Left lobe of liver (tissue), 2 donors: ENCODE measurements at regions not wholly inside any gene's neighbourhood (a gene's known extent, or its start where the extent isn't known, plus 50 kb on each side); places are given as distances from the start of the nearest gene placed in this dataset.
"Not testable (repeated sequence)": the region's sequence is repeated elsewhere in the genome, so short reads cannot be mapped to it uniquely, and the experiment has no call there.

Source experiments
- ATAC-seq: fragments of 200-7000 bp; cut with Tn5 transposase; one replicate; pipeline ENCODE4 v1.9.1; 2020; ENCODE audit warnings: mild to moderate bottlenecking, moderate library complexity
- DNase-seq: peaks from one replicate; pipeline ENCODE4 v3.0.0-alpha.2; 2020; ENCODE audit warnings: low spot score
- donor health status: DM: no; HTN: no; CAD: no; lungs with moderate emphysema.
- donor health status: DM: no; HTN: yes; CAD: no.

DNA sequence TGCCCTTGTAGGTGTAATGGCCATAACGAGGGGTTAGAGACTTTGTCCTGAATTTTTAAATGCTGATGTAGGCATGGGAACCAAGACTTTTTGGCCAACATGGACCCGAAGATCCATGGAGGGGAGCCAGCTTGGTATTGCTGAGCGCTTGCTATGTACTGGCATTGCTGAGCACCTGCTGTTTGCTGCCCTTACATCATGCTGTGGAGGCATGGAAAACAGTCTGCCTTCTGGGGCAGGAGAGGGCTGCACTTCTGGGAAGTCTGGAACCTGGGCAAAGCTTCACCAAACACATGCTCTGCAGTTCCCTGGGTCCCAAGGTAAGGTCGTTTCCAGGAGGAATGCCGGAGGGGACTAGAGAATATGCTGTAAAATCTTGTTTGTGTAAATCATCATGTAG, 86.3 kb upstream of the CNIH3 start:
- no peak for DNase-seq

DNA sequence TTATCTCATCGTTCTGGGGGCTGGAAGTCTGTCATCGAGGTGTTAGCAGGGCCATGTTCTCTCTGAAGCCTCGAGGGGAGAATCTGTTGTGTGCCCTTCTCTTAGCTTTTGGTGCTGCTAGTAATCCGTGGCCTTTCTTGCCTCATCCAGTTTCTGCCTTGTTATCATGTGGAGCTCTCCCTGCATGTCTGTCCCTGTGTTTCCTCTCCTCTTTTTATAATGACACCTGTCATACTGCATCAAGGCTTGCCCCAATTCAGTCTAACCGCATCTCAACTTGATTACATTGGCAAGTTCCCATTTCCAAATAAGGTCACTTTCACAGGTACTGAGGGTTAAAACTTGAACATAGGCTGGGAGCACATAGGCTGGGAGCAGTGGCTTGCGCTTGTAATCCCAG, 82.6 kb upstream of the CNIH3 start:
- no peak for DNase-seq
- ATAC-seq: no peak

More for the DNA sequence above, 86.3 kb upstream of the CNIH3 start:
- ATAC-seq: no peak

DNA sequence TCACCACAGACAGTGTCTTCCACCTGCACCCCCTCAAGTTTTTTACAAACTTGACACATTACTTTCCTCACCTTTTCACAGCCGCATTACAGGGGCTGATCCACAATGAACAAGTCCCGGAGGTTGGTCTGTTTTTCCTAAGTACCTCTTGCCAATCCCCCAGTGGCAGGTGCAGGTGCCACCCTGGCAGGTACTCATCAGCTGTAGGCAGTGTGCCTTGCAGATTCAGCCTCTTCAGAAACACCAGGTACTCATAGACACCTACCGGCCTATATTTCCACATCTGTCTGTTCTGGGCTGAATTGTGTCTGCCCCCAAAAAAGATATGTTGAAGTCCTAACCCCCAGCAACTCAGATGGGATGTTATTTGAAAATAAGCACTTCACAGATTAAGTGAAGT, 81.4 kb upstream of the CNIH3 start:
- DNase-seq (no peak), ATAC-seq (no peak)

- DNase-seq: no peak
- no peak for ATAC-seq
Measured at GRCh38 chr1:224535641-224536040, 80.5 kb upstream of the CNIH3 start.

GRCh38 chr1:224539971-224540370, 76.1 kb upstream of the CNIH3 start:
- ATAC-seq (no peak), DNase-seq (no peak)

- no peak for ATAC-seq
Measured at GRCh38 chr1:224540535-224540934, 75.6 kb upstream of the CNIH3 start.

GRCh38 chr1:224541072-224541790, 74.9 kb upstream of the CNIH3 start:
- DNase-seq: no peak
- ATAC-seq: no peak

More at GRCh38 chr1:224540535-224540934, 75.6 kb upstream of the CNIH3 start:
- no peak for DNase-seq

- ATAC-seq (no peak), DNase-seq (no peak)
Measured at GRCh38 chr1:224541901-224542630, 74.1 kb upstream of the CNIH3 start.

DNA sequence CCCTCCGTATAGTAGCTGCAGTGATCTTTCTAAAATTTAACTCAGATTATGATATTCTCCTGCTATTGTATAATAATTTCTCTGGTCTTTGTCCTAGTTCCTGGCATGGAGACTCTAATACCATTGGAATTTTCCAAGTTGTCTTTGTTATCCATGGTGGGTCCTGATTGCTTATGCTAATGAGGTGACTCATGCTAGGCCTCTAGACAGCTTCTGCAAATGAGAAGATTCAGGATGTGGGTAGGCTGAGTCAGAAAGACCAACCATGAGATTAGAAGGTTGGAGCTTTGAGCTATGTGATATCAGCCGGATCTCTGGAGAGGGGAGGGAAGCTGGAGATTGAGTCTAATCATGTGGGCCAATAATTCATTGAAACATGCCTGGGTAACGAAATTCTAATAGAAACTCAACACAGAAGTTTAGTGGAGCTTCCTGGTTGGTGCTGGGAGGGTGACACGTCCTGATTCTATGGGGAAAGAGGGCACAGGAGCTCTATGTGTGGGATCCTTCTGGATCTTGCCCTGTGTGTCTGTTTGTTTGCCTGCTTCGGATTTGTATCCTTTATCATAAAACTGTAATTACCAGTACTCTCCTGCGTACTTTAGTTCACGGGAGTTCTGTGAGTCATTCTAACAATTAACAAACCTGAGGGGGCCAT, 73.2 kb upstream of the CNIH3 start:
- DNase-seq (no peak), ATAC-seq (no peak)

DNA sequence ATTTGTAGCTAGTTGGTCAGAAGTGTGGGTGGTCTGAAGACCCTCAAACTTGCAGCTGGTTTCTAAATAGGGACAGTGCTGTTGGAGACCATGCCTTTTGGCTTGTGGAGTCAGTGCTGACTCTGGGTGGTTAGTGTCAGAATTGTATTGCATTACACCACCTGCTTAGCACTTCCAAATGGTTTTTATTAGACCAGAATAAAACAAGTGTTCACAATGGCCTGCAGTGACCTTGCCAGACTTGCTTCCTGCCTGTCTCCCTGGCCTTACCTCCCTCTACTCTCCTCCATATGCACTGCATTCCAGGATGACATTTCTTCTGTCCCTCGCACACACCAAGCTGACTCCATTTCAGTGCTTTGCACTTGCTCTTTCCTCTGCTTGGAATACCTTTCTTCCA, 72.7 kb upstream of the CNIH3 start:
- no peak for ATAC-seq
- no peak for DNase-seq

DNA sequence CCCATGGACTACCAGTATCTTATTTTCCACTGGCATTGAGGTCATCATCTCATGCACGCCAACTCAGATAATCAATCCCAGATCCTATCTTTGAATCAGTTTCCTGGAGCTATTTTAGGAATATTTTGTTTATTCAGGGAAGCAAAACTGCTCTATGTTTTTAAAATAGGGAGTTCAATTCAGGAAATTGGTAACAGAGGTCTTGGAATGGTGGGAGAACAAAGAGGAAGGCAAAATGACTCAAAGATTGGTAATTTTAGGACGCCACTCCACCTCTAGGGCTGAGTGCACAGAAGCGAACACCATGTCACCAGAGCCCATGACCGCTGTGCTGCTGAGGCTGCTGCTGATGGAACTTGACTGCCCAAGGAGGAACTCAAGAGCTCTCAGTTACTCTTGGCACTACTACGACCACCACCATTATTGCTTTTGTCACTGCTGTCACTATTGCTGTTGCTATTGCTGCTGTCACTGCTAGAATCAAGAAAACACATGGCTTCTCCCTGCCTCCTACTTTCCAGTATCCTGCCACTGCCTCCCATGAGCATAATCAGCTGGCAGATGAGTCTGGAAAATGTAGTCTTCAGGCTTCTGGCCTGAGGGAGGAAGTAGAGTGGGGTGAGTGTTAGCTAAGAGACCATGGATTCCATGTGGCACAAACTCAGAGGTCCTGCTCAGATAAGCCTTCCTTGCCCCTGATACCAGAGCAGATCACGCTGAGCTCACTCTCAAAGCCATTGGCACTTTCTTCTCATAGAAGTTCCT, 71.6 kb upstream of the CNIH3 start:
- ATAC-seq (no peak), DNase-seq (no peak)

DNA sequence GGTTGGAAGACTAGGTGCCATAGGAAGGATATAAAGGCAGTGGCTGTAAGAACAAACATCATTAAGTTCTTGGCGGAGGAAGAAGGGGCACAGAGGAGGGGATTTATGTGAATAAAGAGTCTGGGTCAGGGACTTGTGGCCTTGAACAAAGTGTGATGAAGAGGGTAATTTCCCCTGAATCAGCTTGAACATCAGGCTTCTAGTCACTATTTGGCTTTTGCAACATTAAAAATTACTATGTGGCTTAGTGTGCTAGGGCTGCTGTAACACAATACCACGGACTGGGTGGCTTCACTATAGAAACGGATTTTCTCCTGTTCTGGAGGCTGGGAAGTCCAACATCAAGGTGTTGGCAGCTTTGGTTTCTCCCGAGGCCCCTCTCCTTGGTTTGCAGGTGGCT, 70.5 kb upstream of the CNIH3 start:
- DNase-seq (no peak), ATAC-seq (no peak)

GRCh38 chr1:224548676-224549075, 67.4 kb upstream of the CNIH3 start:
- DNase-seq: no peak
- no peak for ATAC-seq

DNA sequence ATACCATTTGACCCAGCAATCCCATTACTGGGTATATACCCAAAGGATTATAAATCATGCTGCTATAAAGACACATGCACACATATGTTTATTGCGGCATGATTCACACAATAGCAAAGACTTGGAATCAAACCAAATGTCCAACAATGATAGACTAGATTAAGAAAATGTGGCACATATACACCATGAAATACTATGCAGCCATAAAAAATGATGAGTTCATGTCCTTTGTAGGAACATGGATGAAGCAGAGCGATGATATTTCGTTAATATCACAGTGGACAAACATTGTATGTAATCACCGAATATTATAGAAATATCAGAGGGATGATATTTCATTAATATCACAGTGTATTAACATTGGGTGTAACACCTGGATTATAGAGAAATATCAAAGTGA, 64.9 kb upstream of the CNIH3 start:
- DNase-seq, ATAC-seq: not testable (repeated sequence)

GRCh38 chr1:224554056-224554455, 62.1 kb upstream of the CNIH3 start:
- DNase-seq (no peak), ATAC-seq (no peak)

DNA sequence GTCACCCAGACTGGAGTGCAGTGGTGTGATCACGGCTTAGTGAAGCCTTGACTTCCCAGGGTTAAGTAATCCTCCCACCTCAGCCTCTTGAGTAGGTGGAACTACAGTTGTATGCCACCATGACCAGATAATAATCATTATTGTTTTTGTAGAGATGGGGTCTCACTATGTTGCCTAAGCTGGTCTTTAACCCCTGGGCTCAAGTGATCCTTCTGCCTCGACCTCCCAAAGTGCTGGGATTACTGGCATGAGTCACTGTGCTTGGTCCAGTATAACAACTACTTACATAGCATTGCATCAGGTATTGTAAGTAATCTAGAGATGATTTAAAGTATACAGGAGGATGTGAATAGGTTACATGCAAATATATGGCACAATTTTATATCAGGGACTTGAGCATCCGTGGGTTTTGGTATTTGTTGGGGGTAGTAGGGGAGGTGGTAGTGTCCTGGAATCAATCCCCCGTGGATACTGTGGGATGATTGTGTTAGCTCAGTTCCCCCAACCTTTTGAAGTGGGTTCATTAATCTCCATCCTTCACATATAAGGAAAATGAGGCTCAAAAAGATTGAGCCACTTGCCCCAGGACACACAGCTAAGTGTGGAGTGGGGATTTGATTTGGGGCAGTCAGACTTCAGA, 61.4 kb upstream of the CNIH3 start:
- ATAC-seq (no peak), DNase-seq (no peak)

GRCh38 chr1:224558904-224559303, 57.2 kb upstream of the CNIH3 start:
- DNase-seq (no peak), ATAC-seq (no peak)

DNA sequence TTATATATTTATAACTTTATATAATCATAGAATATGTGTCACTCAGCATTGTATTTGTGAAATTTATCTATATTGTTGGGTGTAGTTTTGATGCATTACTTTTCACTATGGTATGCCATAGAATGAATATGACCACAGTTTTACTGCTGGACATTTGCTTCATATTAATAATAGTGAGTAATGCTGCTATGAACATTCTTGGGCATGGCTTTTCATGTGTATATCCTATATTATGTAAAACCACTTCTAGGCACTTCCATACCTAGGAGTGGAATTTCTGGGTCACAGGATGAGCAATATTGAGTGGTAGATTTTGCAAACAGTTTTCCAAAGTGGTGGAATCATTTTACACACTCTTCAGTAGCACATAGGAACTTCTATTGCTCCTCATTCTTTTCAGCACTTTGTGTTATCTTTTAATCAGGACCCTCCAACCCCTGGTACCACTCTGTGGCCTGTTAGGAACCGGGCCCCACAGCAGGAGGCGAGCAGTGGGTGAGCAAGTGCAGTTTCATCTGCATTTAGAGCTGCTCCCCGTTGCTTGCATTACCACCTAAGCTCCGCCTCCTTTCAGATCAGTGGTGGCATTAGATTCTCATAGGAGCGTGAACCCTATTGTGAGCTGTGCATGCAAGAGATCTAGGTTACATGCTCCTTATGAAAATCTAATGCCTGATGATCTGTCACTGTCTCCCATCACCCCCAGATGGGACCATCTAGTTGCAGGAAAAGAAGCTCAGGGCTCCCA, 56.0 kb upstream of the CNIH3 start:
- ATAC-seq: no peak
- DNase-seq: no peak

DNA sequence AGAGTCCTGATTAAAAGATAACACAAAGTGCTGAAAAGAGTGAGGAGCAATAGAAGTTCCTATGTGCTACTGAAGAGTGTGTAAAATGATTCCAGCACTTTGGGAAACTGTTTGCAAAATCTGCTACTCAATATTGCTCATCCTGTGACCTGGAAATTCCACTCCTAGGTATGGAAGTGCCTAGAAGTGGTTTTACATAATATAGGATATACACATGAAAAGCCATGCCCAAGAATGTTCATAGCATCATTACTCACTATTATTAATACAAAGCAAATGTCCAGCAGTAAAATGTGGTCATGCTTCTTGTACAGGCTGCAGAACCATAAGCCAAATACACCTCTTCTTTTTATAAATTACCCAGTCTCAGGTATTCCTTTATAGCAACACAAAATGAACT, 53.2 kb upstream of the CNIH3 start:
- not testable (repeated sequence) for DNase-seq, ATAC-seq

GRCh38 chr1:224563666-224564065, 52.5 kb upstream of the CNIH3 start:
- ATAC-seq: no peak

More at GRCh38 chr1:224563666-224564065, 52.5 kb upstream of the CNIH3 start:
- no peak for DNase-seq
